Astrocyte of the spinal cord (primary cell): ENCODE measurements at regions not wholly inside any gene's neighbourhood (a gene's known extent, or its start where the extent isn't known, plus 50 kb on each side); places are given as distances from the start of the nearest gene placed in this dataset.

Source experiments
- DNase-seq: peaks from one replicate; pipeline ENCODE4 v3.0.0; 2011; ENCODE audit warnings: low read depth, low spot score
- H3K4me3 ChIP-seq: 2 replicates; pipeline ENCODE4 v1.5.1; 2011; ENCODE audit warnings: low read depth, mild to moderate bottlenecking, low read length, moderate library complexity
- CTCF ChIP-seq: IDR thresholded peaks from 2 replicates; pipeline ENCODE4 v1.5.1; 2012; ENCODE audit warnings: low read depth, mild to moderate bottlenecking, low read length, inconsistent platforms
- in situ Hi-C: cut with HindIII; loops from 2 replicates; pipeline ENCODE4 v1.10.0; 2017; ENCODE audit warnings: low sequenced_read_pairs

GRCh38 chr18:45139478-45139877, 458.8 kb downstream of the SETBP1 start:
- DNase-seq: no peak
- in situ Hi-C loops: no loop called here
- TF ChIP-seq CTCF: no peak
- H3K4me3 ChIP-seq: no peak overlapping the region

GRCh38 chr18:45142868-45143267, 462.2 kb downstream of the SETBP1 start:
- in situ Hi-C loops: no loop called here
- DNase-seq: no peak
- no peak for TF ChIP-seq CTCF
- no peak overlapping the region for H3K4me3 ChIP-seq

- H3K4me3 ChIP-seq: no peak overlapping the region
- DNase-seq: no peak
- no peak for TF ChIP-seq CTCF
- in situ Hi-C loops: no loop called here
Measured at GRCh38 chr18:45149712-45150111, 465.6 kb upstream of the SLC14A2 start.

- in situ Hi-C loops: no loop called here
- H3K4me3 ChIP-seq: no peak overlapping the region
- DNase-seq: no peak
- no peak for TF ChIP-seq CTCF
Measured at GRCh38 chr18:45151645-45152044, 463.6 kb upstream of the SLC14A2 start.

GRCh38 chr18:45155526-45155925, 459.8 kb upstream of the SLC14A2 start:
- no peak for DNase-seq
- H3K4me3 ChIP-seq: no peak overlapping the region
- in situ Hi-C loops: no loop called here
- no peak for TF ChIP-seq CTCF

- H3K4me3 ChIP-seq: no peak overlapping the region
- DNase-seq: no peak
- in situ Hi-C loops: no loop called here
- TF ChIP-seq CTCF: no peak
Measured at GRCh38 chr18:45156946-45157345, 458.3 kb upstream of the SLC14A2 start.

- no peak for DNase-seq
- no peak for TF ChIP-seq CTCF
- in situ Hi-C loops: no loop called here
- H3K4me3 ChIP-seq: no peak overlapping the region
Measured at GRCh38 chr18:45157576-45157975, 457.7 kb upstream of the SLC14A2 start.
